Esophagus squamous epithelium (tissue), 5 donors: ENCODE measurements at regions not wholly inside any gene's neighbourhood (a gene's known extent, or its start where the extent isn't known, plus 50 kb on each side); places are given as distances from the start of the nearest gene placed in this dataset.

Experiments used
- DNase-seq: peaks from one replicate; lab custom pipeline; 2025; lab: John Stamatoyannopoulos, UW
- H3K27ac ChIP-seq, 4 donors: fragments of 200-600 bp; sonication (generic); one replicate each; pipeline ENCODE4 v1.5.1; 2016 to 2019; ENCODE audit warnings: mild to moderate bottlenecking in 1 of 4
- H3K27me3 ChIP-seq, 4 donors: fragments of 200-600 bp; sonication (generic); 1 replicate in 3 of 4; 2 replicates in 1 of 4; pipeline versions ENCODE4 v1.5.1 to v1.6.0; 2017 to 2021; ENCODE audit warnings: antibody characterized with exemption in 1 of 4
- H3K36me3 ChIP-seq, 3 donors: fragments of 200-600 bp; sonication (generic); one replicate each; pipeline ENCODE4 v1.5.1; 2016 to 2019
- H3K4me1 ChIP-seq, 3 donors: fragments of 200-600 bp; sonication (generic); one replicate each; pipeline ENCODE4 v1.5.1; 2017 to 2019
- H3K4me3 ChIP-seq, 4 donors: fragments of 200-600 bp; sonication (generic); 1 replicate in 3 of 4; 2 replicates in 1 of 4; pipeline ENCODE4 v1.5.1; 2016 to 2019; ENCODE audit warnings: mild to moderate bottlenecking in 2 of 4, moderate library complexity in 1 of 4
- H3K9me3 ChIP-seq, 3 donors: fragments of 200-600 bp; sonication (generic); one replicate each; pipeline ENCODE4 v1.5.1; 2016 to 2019
- CTCF ChIP-seq, 6 experiments: fragments of 450-650 bp in 4 of 6; fragments of 200-600 bp in 2 of 6; sonication (generic) in 2 of 6; IDR thresholded peaks; one replicate each; pipeline ENCODE4 v1.5.1; 2016 to 2019; ENCODE audit warnings: antibody characterized with exemption in 6 of 6, mild to moderate bottlenecking in 4 of 6, moderate library complexity in 4 of 6
- POLR2A ChIP-seq, 4 donors: fragments of 450-650 bp; IDR thresholded peaks; one replicate each; pipeline ENCODE4 v1.6.1; 2017; ENCODE audit warnings: antibody characterized with exemption in 4 of 4, mild to moderate bottlenecking in 4 of 4, moderate library complexity in 3 of 4
- WGBS, 2 donors: methylation state at CpG; one replicate each; pipeline ENCODE4 v1.1.5; 2018; 5-methylcytosine and 5-hydroxymethylcytosine counted together
- intact Hi-C: fragments of 100-400 bp; cut with DNase I; formaldehyde crosslinking; loops from one replicate; pipeline ENCODE4 v1.15.0; 2022
- donor health status: DM: yes; HTN: yes; CAD: no.

DNA sequence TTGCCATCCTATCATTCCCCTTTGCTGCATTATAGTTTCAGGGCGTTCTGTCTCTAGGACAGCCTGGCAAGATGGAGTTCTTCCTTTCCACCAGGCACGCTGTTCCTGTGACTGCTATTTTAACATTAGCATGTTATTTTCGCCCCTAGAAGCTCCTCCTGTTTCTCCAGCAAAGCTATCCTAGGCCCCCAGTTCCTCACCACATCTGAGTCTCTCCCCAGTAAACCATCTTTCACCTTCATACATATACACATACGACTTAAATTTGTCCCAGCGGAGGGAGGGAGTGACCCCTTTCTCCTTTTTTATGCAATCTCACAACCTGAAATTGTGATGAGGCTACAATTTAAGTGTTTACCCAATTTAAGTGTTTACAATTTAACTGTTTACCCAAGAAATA, 66.7 kb upstream of the FRMD6 start:
- TF ChIP-seq CTCF (IDR thresholded peaks at IDR 0.05) (no peak), POLR2A (IDR thresholded peaks at IDR 0.05) (no peak)
- Histone ChIP-seq H3K4me3 (no peak overlapping the region), H3K27ac (no peak overlapping the region), H3K27me3 (no peaks in the 10 kb centered on the region), H3K4me1 (no peaks in the 10 kb centered on the region), H3K9me3 (no peaks in the 10 kb centered on the region), H3K36me3 (no peaks in the 10 kb centered on the region)
- no peak for DNase-seq
- intact Hi-C loops = no loop called here
- WGBS, 2 donors = 80 to 86% methylated on average over 5 of the region's 5 CpGs

DNA sequence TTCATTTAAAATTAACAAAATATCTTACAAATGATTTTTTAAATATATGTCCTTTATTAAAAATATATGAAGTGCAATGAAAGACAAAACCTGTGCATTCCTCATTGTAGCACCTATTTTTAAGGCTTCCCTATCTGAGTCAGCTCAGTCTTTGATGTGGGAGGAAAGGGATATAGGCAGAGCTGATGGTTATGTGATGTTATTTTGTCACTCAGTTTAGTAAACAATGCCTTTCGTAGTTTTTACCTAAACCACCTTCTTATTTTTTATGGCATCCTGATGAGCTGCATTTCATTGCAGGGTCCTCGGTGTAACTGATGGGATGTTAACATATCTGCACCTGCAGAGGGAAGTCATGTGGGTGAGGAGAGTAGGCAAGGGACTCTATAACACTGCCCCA, 58.9 kb upstream of the FRMD6 start:
- Histone ChIP-seq H3K36me3 (peaks cover 0 to 4% (median 0%) of the 10 kb centered on the region in 3 donors), H3K4me1 (no peaks in the 10 kb centered on the region), H3K27me3 (no peaks in the 10 kb centered on the region), H3K4me3 (no peak overlapping the region), H3K27ac (no peak overlapping the region), H3K9me3 (no peaks in the 10 kb centered on the region)
- DNase-seq = no peak
- TF ChIP-seq CTCF (IDR thresholded peaks at IDR 0.05) (no peak), POLR2A (IDR thresholded peaks at IDR 0.05) (no peak)
- intact Hi-C loops = no loop called here
- 55 to 64% methylated on average over 2 of the region's 2 CpGs for WGBS, 2 donors

DNA sequence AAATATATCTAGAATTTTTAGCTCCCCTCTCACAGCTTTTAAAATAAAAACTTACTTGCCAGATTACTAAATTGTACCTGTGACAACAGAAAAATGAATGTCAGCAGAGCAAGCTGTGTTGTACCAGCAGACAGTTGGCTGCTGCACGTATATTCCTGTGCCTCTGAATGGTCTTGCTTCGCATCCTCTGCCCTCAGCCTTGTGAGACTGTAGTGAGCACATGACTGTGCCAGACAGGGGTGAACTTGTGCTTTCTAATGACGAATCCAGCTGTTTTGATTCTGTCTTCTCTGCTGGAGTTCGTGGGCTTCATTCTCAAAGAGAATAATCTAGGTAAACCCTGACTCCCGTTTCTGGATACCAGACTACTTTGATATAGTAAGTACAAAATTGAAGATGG, 58.3 kb upstream of the FRMD6 start:
- 50 to 73% methylated on average over 5 of the region's 5 CpGs for WGBS, 2 donors
- H3K27me3 ChIP-seq = no peaks in the 10 kb centered on the region
- peaks cover 0 to 4% (median 0%) of the 10 kb centered on the region in 3 donors for H3K36me3 ChIP-seq
- H3K4me3 ChIP-seq = no peak overlapping the region
- intact Hi-C loops = no loop called here
- no peak for DNase-seq
- H3K9me3 ChIP-seq = no peaks in the 10 kb centered on the region
- H3K27ac ChIP-seq = no peak overlapping the region
- TF ChIP-seq CTCF (IDR thresholded peaks at IDR 0.05) = no peak
- TF ChIP-seq POLR2A (IDR thresholded peaks at IDR 0.05) = no peak
- H3K4me1 ChIP-seq = no peaks in the 10 kb centered on the region

DNA sequence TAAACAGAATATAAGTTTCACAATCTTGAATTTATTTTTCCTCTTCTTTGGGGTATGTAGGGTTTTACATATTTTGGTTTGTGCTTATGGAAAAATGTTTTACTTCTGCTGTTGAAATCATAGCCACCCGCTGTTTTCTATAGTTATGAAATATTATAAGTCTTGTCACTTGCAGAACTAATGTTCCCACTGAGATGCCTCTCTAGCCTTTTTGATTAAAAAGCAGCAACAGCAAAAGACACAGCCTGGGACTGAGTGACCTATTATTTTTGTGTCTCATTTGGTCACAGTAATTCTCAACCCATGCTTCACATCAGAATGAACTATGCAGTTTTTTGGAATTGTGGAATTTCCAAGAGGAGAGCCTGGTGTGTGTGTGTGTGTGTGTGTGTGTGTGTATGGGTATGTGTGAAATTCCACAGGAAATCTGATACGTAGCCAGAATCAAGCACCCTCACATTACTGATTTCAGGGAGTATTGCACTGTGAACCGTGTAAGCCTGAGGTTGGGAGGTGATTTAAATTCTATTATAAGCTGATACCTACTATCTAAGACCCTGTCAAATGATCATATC, 55.7 kb upstream of the FRMD6 start:
- H3K4me1 ChIP-seq = no peaks in the 10 kb centered on the region
- H3K36me3 ChIP-seq = peaks cover 0 to 4% (median 0%) of the 10 kb centered on the region in 3 donors
- DNase-seq = no peak
- H3K9me3 ChIP-seq = no peaks in the 10 kb centered on the region
- no peak for TF ChIP-seq CTCF (IDR thresholded peaks at IDR 0.05)
- no peak for TF ChIP-seq POLR2A (IDR thresholded peaks at IDR 0.05)
- H3K27me3 ChIP-seq = no peaks in the 10 kb centered on the region
- WGBS, 2 donors = 72 to 83% methylated on average over 3 of the region's 3 CpGs
- intact Hi-C loops = no loop called here
- no peak overlapping the region for H3K4me3 ChIP-seq
- H3K27ac ChIP-seq = no peak overlapping the region

DNA sequence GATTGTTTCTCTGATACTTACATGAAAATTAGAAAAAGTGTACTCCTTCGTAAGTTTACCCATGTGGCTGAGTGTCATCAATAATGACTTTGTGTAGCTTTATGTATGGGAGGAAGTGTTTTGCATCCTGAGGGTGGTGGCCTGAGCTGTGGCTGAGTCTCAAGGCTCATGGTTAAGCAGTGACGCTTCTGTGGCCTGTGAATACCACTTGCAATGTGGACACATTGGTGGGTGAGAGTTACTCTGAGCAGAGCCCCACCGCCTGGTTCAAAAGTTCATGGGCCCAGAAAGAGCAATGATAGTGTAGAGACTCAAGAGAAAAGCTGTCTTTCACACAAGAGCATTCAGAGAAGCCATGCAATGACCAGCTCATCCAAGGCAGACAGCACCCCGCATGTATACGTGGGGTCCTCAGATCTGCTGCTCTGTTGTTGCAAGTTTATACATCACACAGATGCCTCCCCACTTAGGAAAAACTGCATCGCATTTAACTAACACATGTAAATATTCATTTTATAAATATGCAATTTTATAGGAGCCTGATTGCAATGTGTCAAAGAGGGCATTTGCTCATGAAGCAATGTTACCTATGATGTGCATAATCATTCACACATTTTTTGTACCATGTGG, 55.1 kb upstream of the FRMD6 start:
- no peak overlapping the region for H3K27ac ChIP-seq
- H3K9me3 ChIP-seq = no peaks in the 10 kb centered on the region
- no peaks in the 10 kb centered on the region for H3K27me3 ChIP-seq
- H3K4me3 ChIP-seq = no peak overlapping the region
- no peak for TF ChIP-seq CTCF (IDR thresholded peaks at IDR 0.05)
- no peak for TF ChIP-seq POLR2A (IDR thresholded peaks at IDR 0.05)
- WGBS, 2 donors = 80 to 91% methylated on average over 5 to 6 of the region's 6 CpGs
- no peak for DNase-seq
- no peaks in the 10 kb centered on the region for H3K4me1 ChIP-seq
- H3K36me3 ChIP-seq = peaks cover 0 to 4% (median 0%) of the 10 kb centered on the region in 3 donors
- intact Hi-C loops = no loop called here
